HepG2 (cell line): ENCODE measurements at regions not wholly inside any gene's neighbourhood (a gene's known extent, or its start where the extent isn't known, plus 50 kb on each side); places are given as distances from the start of the nearest gene placed in this dataset.

Experiments
- ATAC-seq: fragments of 200-7000 bp; cut with Tn5 transposase; 3 replicates; pipeline ENCODE4 v1.9.1; 2020; ENCODE audit warnings: mild to moderate bottlenecking, moderate library complexity
- BruUV-seq: library from RNA; stranded (reverse); fragments of 400-500 nt; replicated peaks from 2 replicates; lab custom pipeline; 2021; lab: Mats Ljungman, UMichigan
- CTCF ChIA-PET: fragments of 300-600 bp; formaldehyde crosslinking; extraction: SDS; loops from one replicate; lab custom pipeline; 2021; ENCODE audit warnings: low total read pairs, inconsistent platforms, low intra/inter-chr PET ratio; lab: Yijun Ruan, JAX
- POLR2A ChIA-PET: fragments of 350-600 bp; sonication (Branson Sonifier 250); formaldehyde crosslinking; loops from one replicate; lab custom pipeline; 2020; ENCODE audit warnings: antibody characterized with exemption, inconsistent platforms; lab: Yijun Ruan, JAX
- DNase-seq: peaks from one replicate; pipeline ENCODE4 v3.0.0-alpha.2; 2015; ENCODE audit warnings: low spot score
- FAIRE-seq: peaks from 3 replicates; lab custom pipeline; 2011; peaks lifted over from hg19 to GRCh38; lab: Jason Lieb, UNC
- H2AFZ ChIP-seq: one replicate; pipeline ENCODE4 v1.6.1; 2011; ENCODE audit warnings: low read length, inconsistent platforms
- H3K27ac ChIP-seq: fragments of 300-600 bp; 3 replicates; pipeline ENCODE4 v1.8.0; 2011; ENCODE audit warnings: mixed run types, mild to moderate bottlenecking, mixed read lengths, low read length, inconsistent platforms; ENCODE audit not compliant: insufficient read depth; ENCODE audit errors: extremely low read length
- H3K27me3 ChIP-seq, 2 experiments: fragments of 200-600 bp in 1 of 2; 2 replicates in 1 of 2; 3 replicates in 1 of 2; pipeline versions ENCODE4 v1.6.0 to v1.8.0; 2011; ENCODE audit warnings: low read length in 2 of 2, mild to moderate bottlenecking in 2 of 2, moderate library complexity in 2 of 2, inconsistent platforms in 1 of 2; ENCODE audit not compliant: insufficient read depth in 2 of 2, control insufficient read depth in 1 of 2
- H3K36me3 ChIP-seq, 2 experiments: fragments of 200-600 bp in 1 of 2; replicated peaks in 1 of 2; 2 replicates in 1 of 2; 3 replicates in 1 of 2; pipeline versions ENCODE4 v1.5.1 to v1.8.0; 2011; ENCODE audit warnings: low read length in 2 of 2, inconsistent platforms in 1 of 2; ENCODE audit not compliant: insufficient read depth in 2 of 2, control insufficient read depth in 1 of 2
- H3K4me1 ChIP-seq: 2 replicates; pipeline ENCODE4 v1.5.1; 2012; ENCODE audit warnings: low read length, inconsistent platforms; ENCODE audit not compliant: insufficient read depth
- H3K4me2 ChIP-seq: 2 replicates; pipeline ENCODE4 v1.6.0; 2011; ENCODE audit warnings: low read depth, low read length, inconsistent platforms
- H3K4me3 ChIP-seq, 3 experiments: fragments of 200-600 bp in 1 of 3; sonication (generic), shearing (Covaris generic) in 1 of 3; replicated peaks in 1 of 3; 2 replicates each; pipeline ENCODE4 v1.5.1; 2011 to 2016; ENCODE audit warnings: low read length in 3 of 3, inconsistent platforms in 2 of 3, low read depth in 2 of 3, mild to moderate bottlenecking in 2 of 3, control low read depth in 1 of 3, mixed read lengths in 1 of 3; ENCODE audit not compliant: insufficient read depth in 1 of 3
- H3K79me2 ChIP-seq: one replicate; pipeline ENCODE4 v1.6.1; 2011; ENCODE audit warnings: low read length, inconsistent platforms; ENCODE audit not compliant: insufficient read depth
- H3K9ac ChIP-seq: 2 replicates; pipeline ENCODE4 v1.6.0; 2011; ENCODE audit warnings: mild to moderate bottlenecking, low read depth, low read length, inconsistent platforms; ENCODE audit not compliant: insufficient read depth
- H3K9me3 ChIP-seq: 2 replicates; pipeline ENCODE4 v1.5.1; 2012; ENCODE audit warnings: mild to moderate bottlenecking, low read length
- H4K20me1 ChIP-seq: 2 replicates; pipeline ENCODE4 v1.6.0; 2011; ENCODE audit warnings: inconsistent platforms, mild to moderate bottlenecking, low read length, moderate library complexity; ENCODE audit not compliant: insufficient read depth
- CEBPB ChIP-seq: IDR thresholded peaks from 2 replicates; pipeline ENCODE4 v1.6.1; 2011; ENCODE audit warnings: low read depth, low read length, improper control_type of control experiment, borderline replicate concordance
- ETS1 ChIP-seq: sonication (generic); formaldehyde crosslinking; IDR thresholded peaks from 2 replicates; pipeline ENCODE4 v1.4.0; 2020; ENCODE audit warnings: missing genetic modification reagents
- HOXA9 ChIP-seq: sonication (generic); formaldehyde crosslinking; IDR thresholded peaks from 2 replicates; pipeline ENCODE4 v1.8.1; 2022; ENCODE audit warnings: missing genetic modification reagents, mild to moderate bottlenecking, moderate library complexity, borderline replicate concordance
- KLF11 ChIP-seq: IDR thresholded peaks from 2 replicates; pipeline ENCODE4 v1.6.1; 2016; ENCODE audit warnings: missing compliant biosample characterization
- PAWR ChIP-seq: sonication (generic); formaldehyde crosslinking; IDR thresholded peaks from 2 replicates; pipeline ENCODE4 v1.4.0; 2020; ENCODE audit warnings: missing genetic modification reagents, mild to moderate bottlenecking, borderline replicate concordance
- SRSF9 ChIP-seq: fragments of 200-400 bp; formaldehyde crosslinking; IDR thresholded peaks from 2 replicates; pipeline ENCODE4 v1.6.1; 2018; ENCODE audit warnings: borderline replicate concordance, mild to moderate bottlenecking, low read depth, low read length; ENCODE audit not compliant: insufficient read depth, poor library complexity, severe bottlenecking
- ZBTB46 ChIP-seq: sonication (generic); formaldehyde crosslinking; IDR thresholded peaks from 2 replicates; pipeline ENCODE4 v1.4.0; 2020; ENCODE audit warnings: mild to moderate bottlenecking, missing genetic modification reagents, borderline replicate concordance
- ZNF234 ChIP-seq: sonication (generic); formaldehyde crosslinking; conservative IDR thresholded peaks from 2 replicates; pipeline ENCODE4 v1.5.1; 2020; ENCODE audit warnings: mild to moderate bottlenecking, missing genetic modification reagents
- ZNF260 ChIP-seq: sonication (generic); formaldehyde crosslinking; IDR thresholded peaks from 2 replicates; pipeline ENCODE4 v1.4.0; 2020; ENCODE audit warnings: missing genetic modification reagents, low read depth, mild to moderate bottlenecking, borderline replicate concordance
- ZNF3 ChIP-seq: IDR thresholded peaks from 2 replicates; pipeline ENCODE4 v1.7.0; 2017; ENCODE audit warnings: inconsistent platforms
- ZNF333 ChIP-seq: sonication (generic); formaldehyde crosslinking; IDR thresholded peaks from 2 replicates; pipeline ENCODE4 v1.4.0; 2020; ENCODE audit warnings: mild to moderate bottlenecking, missing genetic modification reagents, borderline replicate concordance
- ZNF335 ChIP-seq: sonication (generic); formaldehyde crosslinking; IDR thresholded peaks from 2 replicates; pipeline ENCODE4 v1.4.0; 2020; ENCODE audit warnings: missing genetic modification reagents
- ZNF367 ChIP-seq: sonication (generic); formaldehyde crosslinking; IDR thresholded peaks from 2 replicates; pipeline ENCODE4 v1.4.0; 2020; ENCODE audit warnings: missing genetic modification reagents, borderline replicate concordance
- ZNF468 ChIP-seq: sonication (generic); formaldehyde crosslinking; IDR thresholded peaks from 2 replicates; pipeline ENCODE4 v1.8.0; 2022; ENCODE audit warnings: mild to moderate bottlenecking, moderate library complexity, missing genetic modification reagents
- ZNF629 ChIP-seq: sonication (generic); formaldehyde crosslinking; conservative IDR thresholded peaks from 2 replicates; pipeline ENCODE4 v1.5.0; 2020; ENCODE audit warnings: missing genetic modification reagents
- ZNF737 ChIP-seq: sonication (generic); formaldehyde crosslinking; IDR thresholded peaks from 2 replicates; pipeline ENCODE4 v1.5.0; 2020; ENCODE audit warnings: missing genetic modification reagents, mild to moderate bottlenecking, borderline replicate concordance
- ZNF776 ChIP-seq: sonication (generic); formaldehyde crosslinking; IDR thresholded peaks from 2 replicates; pipeline ENCODE4 v1.4.0; 2020; ENCODE audit warnings: mild to moderate bottlenecking, missing genetic modification reagents
- WGBS: methylation state at CpG from one replicate; pipeline ENCODE4 v1.1.6; 2017; ENCODE audit warnings: low lambda C conversion rate; 5-methylcytosine and 5-hydroxymethylcytosine counted together
- in situ Hi-C: cut with HindIII; loops from 2 replicates; pipeline ENCODE4 v1.10.0; 2017; ENCODE audit warnings: low pct_unique_long_range_greater_than_20kb; ENCODE audit not compliant: extremely low pct_ligation_motif_present
- intact Hi-C: fragments of 100-400 bp; cut with micrococcal nuclease; formaldehyde crosslinking; loops from one replicate; pipeline ENCODE4 v1.10.0; 2022; ENCODE audit not compliant: unreplicated experiment
- TF ChIP-seq, protein P1 (sequence below): sonication (generic); formaldehyde crosslinking; IDR thresholded peaks from 2 replicates; pipeline ENCODE4 v1.4.0; 2020; ENCODE audit warnings: missing genetic modification reagents, borderline replicate concordance
- TF ChIP-seq, protein P2 (sequence below): sonication (generic); formaldehyde crosslinking; IDR thresholded peaks from 2 replicates; pipeline ENCODE4 v1.4.0; 2020; ENCODE audit warnings: mild to moderate bottlenecking, missing genetic modification reagents

GRCh38 chr1:203968761-203969160 is 104.2 kb upstream of the SOX13 start:
- H2AFZ ChIP-seq = no peak overlapping the region
- FAIRE-seq (no peak), ATAC-seq (no peak), DNase-seq (no peak)
- no peak overlapping the region for H3K9ac ChIP-seq
- TF ChIP-seq ZNF468 (CRISPR knock-in tag) (no peak), ZNF737 (CRISPR knock-in tag) (no peak), SRSF9 (no peak), ZNF335 (CRISPR knock-in tag) (no peak), ZNF367 (no peak), ZNF629 (CRISPR knock-in tag) (no peak), ETS1 (CRISPR knock-in tag) (no peak), ZNF333 (CRISPR knock-in tag) (no peak), CEBPB (no peak), ZNF234 (CRISPR knock-in tag) (no peak), ZNF260 (CRISPR knock-in tag) (no peak), ZNF3 (CRISPR knock-in tag) (no peak), HOXA9 (CRISPR knock-in tag) (no peak), ZBTB46 (CRISPR knock-in tag) (no peak), PAWR (CRISPR knock-in tag) (no peak), ZNF776 (CRISPR knock-in tag) (no peak), KLF11 (CRISPR knock-in tag) (no peak)
- TF ChIP-seq, protein P1, sequence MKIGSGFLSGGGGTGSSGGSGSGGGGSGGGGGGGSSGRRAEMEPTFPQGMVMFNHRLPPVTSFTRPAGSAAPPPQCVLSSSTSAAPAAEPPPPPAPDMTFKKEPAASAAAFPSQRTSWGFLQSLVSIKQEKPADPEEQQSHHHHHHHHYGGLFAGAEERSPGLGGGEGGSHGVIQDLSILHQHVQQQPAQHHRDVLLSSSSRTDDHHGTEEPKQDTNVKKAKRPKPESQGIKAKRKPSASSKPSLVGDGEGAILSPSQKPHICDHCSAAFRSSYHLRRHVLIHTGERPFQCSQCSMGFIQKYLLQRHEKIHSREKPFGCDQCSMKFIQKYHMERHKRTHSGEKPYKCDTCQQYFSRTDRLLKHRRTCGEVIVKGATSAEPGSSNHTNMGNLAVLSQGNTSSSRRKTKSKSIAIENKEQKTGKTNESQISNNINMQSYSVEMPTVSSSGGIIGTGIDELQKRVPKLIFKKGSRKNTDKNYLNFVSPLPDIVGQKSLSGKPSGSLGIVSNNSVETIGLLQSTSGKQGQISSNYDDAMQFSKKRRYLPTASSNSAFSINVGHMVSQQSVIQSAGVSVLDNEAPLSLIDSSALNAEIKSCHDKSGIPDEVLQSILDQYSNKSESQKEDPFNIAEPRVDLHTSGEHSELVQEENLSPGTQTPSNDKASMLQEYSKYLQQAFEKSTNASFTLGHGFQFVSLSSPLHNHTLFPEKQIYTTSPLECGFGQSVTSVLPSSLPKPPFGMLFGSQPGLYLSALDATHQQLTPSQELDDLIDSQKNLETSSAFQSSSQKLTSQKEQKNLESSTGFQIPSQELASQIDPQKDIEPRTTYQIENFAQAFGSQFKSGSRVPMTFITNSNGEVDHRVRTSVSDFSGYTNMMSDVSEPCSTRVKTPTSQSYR (CRISPR knock-in tag) = no peak
- TF ChIP-seq, protein P2, sequence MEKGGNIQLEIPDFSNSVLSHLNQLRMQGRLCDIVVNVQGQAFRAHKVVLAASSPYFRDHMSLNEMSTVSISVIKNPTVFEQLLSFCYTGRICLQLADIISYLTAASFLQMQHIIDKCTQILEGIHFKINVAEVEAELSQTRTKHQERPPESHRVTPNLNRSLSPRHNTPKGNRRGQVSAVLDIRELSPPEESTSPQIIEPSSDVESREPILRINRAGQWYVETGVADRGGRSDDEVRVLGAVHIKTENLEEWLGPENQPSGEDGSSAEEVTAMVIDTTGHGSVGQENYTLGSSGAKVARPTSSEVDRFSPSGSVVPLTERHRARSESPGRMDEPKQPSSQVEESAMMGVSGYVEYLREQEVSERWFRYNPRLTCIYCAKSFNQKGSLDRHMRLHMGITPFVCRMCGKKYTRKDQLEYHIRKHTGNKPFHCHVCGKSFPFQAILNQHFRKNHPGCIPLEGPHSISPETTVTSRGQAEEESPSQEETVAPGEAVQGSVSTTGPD = no peak
- H3K36me3 ChIP-seq = no peaks in the 10 kb centered on the region
- no peak overlapping the region for H3K27ac ChIP-seq
- ChIA-PET POLR2A (no interaction called here), CTCF (no interaction called here)
- BruUV-seq = no TSS peak
- H3K4me3 ChIP-seq = no peak overlapping the region
- intact Hi-C loops = no loop called here
- 0% methylated on average over 2 of the region's 2 CpGs for WGBS
- no peak overlapping the region for H3K4me2 ChIP-seq
- H4K20me1 ChIP-seq = no peaks in the 10 kb centered on the region
- H3K9me3 ChIP-seq = peaks cover 38% of the 10 kb centered on the region
- no peaks in the 10 kb centered on the region for H3K27me3 ChIP-seq
- no peaks in the 10 kb centered on the region for H3K4me1 ChIP-seq
- no peaks in the 10 kb centered on the region for H3K79me2 ChIP-seq
- in situ Hi-C loops = no loop called here
